ENCODE measurements at regions not wholly inside any gene's neighbourhood (a gene's known extent, or its start where the extent isn't known, plus 50 kb on each side); places are given as distances from the start of the nearest gene placed in this dataset.

DNA sequence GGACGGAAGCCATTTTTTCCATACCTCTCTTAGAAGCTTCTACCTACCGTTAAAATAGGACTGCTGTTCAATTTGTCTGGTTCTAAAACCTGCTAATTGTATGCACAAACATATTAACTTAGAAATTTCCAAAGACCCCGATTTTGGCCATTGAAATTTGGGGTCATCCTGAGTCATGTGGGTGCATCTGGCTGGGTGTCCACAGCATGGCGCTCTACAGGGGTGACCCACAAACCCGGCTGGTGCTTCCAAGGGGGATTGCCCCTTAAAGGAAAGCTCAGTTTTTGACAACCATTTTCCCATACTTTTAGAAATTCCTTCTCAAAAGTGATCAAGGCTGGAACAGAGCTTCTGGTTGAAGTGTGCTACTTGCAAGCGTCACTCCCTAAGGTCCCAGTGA lies 83.9 kb upstream of the EIF5 start:
- no peak for TF ChIP-seq POLR2A (IDR thresholded peaks at IDR 0.05)
- TF ChIP-seq, protein P1, sequence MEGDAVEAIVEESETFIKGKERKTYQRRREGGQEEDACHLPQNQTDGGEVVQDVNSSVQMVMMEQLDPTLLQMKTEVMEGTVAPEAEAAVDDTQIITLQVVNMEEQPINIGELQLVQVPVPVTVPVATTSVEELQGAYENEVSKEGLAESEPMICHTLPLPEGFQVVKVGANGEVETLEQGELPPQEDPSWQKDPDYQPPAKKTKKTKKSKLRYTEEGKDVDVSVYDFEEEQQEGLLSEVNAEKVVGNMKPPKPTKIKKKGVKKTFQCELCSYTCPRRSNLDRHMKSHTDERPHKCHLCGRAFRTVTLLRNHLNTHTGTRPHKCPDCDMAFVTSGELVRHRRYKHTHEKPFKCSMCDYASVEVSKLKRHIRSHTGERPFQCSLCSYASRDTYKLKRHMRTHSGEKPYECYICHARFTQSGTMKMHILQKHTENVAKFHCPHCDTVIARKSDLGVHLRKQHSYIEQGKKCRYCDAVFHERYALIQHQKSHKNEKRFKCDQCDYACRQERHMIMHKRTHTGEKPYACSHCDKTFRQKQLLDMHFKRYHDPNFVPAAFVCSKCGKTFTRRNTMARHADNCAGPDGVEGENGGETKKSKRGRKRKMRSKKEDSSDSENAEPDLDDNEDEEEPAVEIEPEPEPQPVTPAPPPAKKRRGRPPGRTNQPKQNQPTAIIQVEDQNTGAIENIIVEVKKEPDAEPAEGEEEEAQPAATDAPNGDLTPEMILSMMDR (IDR thresholded peaks at IDR 0.05): no peak
- 81 to 88% methylated on average over 6 of the region's 6 CpGs for whole genome bisulfite sequencing, 2 donors
- H3K4me3 ChIP-seq (ENCODE audit: low read depth, poor library complexity, severe bottlenecking): no peak overlapping the region
- intact Hi-C loops (cut with DNase I; ENCODE audit: low total_unique reads): no loop called here
- no peak for DNase-seq (ENCODE audit: low spot score in 2 of 2)

DNA sequence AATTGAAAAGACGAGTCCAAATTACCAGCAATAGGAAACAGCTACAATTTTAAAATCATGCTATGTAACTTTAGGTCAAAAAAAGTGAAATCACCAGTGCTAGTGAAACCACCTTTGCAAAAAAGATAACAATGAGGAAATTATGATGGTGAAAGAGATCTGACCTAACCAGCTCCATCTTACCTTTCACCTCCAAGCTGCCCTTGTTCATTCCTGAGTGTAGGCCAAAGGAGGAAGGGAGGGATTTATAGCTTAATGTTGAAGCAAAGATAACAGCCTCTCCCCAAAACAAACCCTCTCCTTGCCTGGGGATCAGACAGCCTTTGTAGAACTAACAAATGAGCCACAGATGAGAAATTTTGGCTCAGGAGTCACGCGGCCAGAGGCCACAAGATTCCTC lies 83.2 kb upstream of the EIF5 start:
- DNase-seq (ENCODE audit: low spot score in 2 of 2): peak in 1 of 2 donors; percentile 36
- no peak overlapping the region for H3K4me3 ChIP-seq (ENCODE audit: low read depth, poor library complexity, severe bottlenecking)
- no peak for TF ChIP-seq POLR2A (IDR thresholded peaks at IDR 0.05)
- TF ChIP-seq, protein P1 (IDR thresholded peaks at IDR 0.05): no peak
- intact Hi-C loops (cut with DNase I; ENCODE audit: low total_unique reads): no loop called here
- WGBS, 2 donors: 83 to 86% methylated on average over 3 of the region's 3 CpGs

DNA sequence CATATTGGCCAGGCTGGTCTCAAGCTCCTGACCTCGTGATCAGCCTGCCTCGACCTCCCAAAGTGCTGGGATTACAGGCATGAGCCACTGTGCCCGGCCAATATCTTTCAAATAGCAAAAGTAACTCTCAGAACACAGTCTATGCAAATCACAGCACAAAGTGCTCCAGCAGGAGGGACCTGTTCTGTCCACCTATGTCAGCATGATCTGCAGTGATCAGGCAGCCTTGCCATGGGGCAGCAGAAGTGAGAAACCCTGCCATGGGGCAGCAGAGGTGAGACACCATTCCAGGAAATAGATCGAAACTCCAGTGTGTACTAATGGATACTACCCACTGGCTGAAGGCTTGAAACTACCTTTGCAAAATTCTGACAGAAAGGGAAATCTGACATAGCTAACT lies 78.5 kb upstream of the EIF5 start:
- DNase-seq (ENCODE audit: low spot score in 2 of 2): peak in 1 of 2 donors; percentile 57
- intact Hi-C loops (cut with DNase I; ENCODE audit: low total_unique reads): no loop called here
- 80 to 81% methylated on average over 4 of the region's 4 CpGs for WGBS, 2 donors
- no peak for TF ChIP-seq POLR2A (IDR thresholded peaks at IDR 0.05)
- TF ChIP-seq, protein P1 (IDR thresholded peaks at IDR 0.05): no peak
- no peak overlapping the region for H3K4me3 ChIP-seq (ENCODE audit: low read depth, poor library complexity, severe bottlenecking)

DNA sequence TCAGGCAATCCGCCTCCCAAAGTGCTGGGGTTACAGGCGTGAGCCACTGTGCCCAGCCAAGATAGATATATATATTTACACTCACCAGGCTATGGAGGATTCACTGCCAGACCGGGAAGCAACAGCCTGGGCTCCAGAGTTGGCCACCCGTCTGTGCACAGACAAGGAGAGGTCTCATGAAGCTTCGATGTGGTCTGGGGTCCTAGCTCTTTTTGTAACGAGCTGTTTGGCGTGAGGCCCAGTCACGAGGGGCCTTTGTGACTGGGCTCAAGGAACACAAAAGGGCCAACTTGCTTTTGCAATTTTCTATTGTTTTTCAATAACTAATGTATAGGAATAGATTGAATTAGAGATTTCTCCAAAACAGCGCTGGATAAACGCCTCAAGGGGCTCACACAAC lies 77.6 kb upstream of the EIF5 start:
- peak in 1 of 2 donors; percentile 77 for DNase-seq (ENCODE audit: low spot score in 2 of 2)
- WGBS, 2 donors: 70 to 73% methylated on average over 10 of the region's 10 CpGs
- intact Hi-C loops (cut with DNase I; ENCODE audit: low total_unique reads): no loop called here
- no peak for TF ChIP-seq POLR2A (IDR thresholded peaks at IDR 0.05)
- no peak overlapping the region for H3K4me3 ChIP-seq (ENCODE audit: low read depth, poor library complexity, severe bottlenecking)

DNA sequence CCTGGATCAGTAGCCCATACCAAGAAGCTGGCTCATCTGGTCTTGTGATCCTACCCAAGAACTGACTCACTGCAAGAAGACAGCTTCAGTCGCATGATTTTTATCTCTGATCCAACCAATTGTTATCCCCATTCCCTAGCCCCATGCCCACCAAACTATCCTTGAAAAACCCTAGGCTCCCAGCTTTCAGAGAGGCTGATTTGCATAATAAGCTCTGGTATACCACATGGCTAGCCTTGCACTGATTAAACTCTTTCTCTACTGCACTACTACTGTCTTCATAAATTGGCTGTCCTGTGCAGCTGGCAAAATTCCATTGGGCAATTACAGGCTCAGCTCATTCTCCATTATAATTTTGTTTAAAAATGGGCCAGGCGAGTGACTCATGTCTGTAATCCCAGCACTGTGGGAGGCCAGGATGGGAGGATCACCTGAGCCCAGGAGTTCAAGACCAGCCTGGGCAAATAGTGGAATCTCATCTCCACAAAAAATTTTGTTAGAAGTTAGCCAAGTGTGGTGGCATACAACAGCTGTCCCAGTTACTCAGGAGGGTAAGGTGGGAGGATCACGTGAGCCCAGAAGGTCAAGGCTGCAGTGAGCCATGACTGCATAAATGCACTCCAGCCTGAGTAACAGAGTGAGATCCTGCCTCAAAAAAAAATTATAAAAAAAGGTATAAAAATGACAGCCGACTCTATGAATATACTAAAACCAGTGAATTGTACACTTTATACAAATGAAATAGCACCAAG lies 76.7 kb upstream of the EIF5 start:
- WGBS, 2 donors: 83 to 85% methylated on average over 4 of the region's 4 CpGs
- intact Hi-C loops (cut with DNase I; ENCODE audit: low total_unique reads): no loop called here
- DNase-seq (ENCODE audit: low spot score in 2 of 2): peak in 1 of 2 donors; percentile 53
- no peak for TF ChIP-seq POLR2A (IDR thresholded peaks at IDR 0.05)
- TF ChIP-seq, protein P1 (IDR thresholded peaks at IDR 0.05): no peak
- H3K4me3 ChIP-seq (ENCODE audit: low read depth, poor library complexity, severe bottlenecking): no peak overlapping the region

DNA sequence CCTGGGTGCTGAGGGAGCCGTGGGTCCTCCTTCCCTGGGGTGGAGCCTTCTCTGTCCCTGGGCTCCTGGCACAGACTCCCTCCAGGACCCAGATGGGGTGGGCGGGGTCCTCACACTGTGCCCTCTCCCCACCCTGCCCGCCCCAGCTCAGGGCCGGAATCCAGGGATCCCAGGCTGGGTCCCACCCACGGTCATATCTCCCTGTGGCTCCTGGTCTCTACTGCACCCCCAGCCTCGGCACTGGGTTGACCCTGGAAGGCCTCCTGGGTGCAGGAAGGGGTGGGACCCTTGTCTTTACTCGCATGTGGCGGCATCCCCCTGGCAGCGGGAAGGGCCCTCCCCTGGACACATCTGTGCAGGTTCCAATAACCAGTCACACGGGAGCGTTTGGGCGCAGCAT lies 75.8 kb upstream of the EIF5 start:
- H3K4me3 ChIP-seq (ENCODE audit: low read depth, poor library complexity, severe bottlenecking): no peak overlapping the region
- intact Hi-C loops (cut with DNase I; ENCODE audit: low total_unique reads): no loop called here
- DNase-seq (ENCODE audit: low spot score in 2 of 2): peak in 1 of 2 donors; percentile 80
- TF ChIP-seq, protein P1 (IDR thresholded peaks at IDR 0.05): no peak
- no peak for TF ChIP-seq POLR2A (IDR thresholded peaks at IDR 0.05)
- WGBS, 2 donors: 83 to 88% methylated on average over 10 to 11 of the region's 12 CpGs
